HG02852 (cell line): ENCODE measurements at regions not wholly inside any gene's neighbourhood (a gene's known extent, or its start where the extent isn't known, plus 50 kb on each side); places are given as distances from the start of the nearest gene placed in this dataset.

ENCODE experiments used
- ATAC-seq: cut with Tn5 transposase; IDR thresholded peaks from one replicate; pipeline ENCODE4 v1.9.1; 2021; ENCODE audit warnings: mild to moderate bottlenecking, moderate library complexity; ENCODE audit not compliant: unreplicated experiment

DNA sequence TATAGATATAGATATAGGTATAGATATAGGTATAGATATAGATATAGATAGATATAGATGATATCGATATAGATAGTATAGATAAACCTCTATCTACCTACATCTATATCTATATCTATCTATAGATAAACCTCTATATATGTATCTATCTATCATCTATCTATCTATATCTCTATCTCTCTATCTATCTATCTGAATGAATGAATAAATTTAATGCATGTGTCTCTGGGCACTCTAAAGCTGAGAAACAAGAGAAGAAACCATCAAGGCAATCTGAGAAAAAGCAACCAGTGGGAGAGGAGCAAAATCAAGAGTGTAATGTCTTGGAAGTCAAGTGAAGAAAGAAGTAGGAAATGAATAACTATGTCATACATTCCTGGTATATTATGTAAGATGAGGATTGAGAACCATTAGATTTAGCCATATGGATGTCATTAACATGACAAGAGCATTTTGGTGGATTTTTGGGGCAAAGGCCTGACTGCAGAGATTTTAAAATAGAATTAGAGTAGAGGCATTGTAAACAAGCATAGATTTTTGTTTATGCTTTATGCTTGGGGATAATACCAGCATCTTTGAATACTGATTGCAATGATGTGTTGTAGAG, 1262.7 kb upstream of the MIR17HG start:
- ATAC-seq = no peak

GRCh38 chr13:90089051-90089450, 1258.4 kb upstream of the MIR17HG start:
- ATAC-seq = no peak

DNA sequence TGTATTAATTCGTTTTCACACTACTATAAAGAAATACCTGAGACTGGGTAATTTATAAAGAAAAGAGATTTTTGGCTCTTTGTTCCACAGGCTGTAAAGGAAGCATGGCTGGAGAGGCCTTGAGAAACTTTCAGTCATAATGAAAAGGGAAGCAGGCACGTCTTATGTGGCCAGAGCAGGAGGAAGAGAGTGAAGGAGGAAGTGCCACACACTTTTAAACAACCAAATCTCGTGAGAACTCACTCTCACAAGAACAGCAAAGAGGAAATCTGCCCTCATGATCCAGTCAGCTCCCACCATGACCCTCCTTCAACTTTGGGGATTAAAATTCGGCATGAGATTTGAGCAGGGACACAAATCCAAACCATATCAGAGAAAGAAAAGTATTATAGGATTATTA, 1255.9 kb upstream of the MIR17HG start:
- no peak for ATAC-seq

GRCh38 chr13:90094357-90094756, 1253.1 kb upstream of the MIR17HG start:
- no peak for ATAC-seq

GRCh38 chr13:90098577-90098976, 1248.9 kb upstream of the MIR17HG start:
- no peak for ATAC-seq

- no peak for ATAC-seq
Measured at GRCh38 chr13:90099847-90100246, 1247.6 kb upstream of the MIR17HG start.

DNA sequence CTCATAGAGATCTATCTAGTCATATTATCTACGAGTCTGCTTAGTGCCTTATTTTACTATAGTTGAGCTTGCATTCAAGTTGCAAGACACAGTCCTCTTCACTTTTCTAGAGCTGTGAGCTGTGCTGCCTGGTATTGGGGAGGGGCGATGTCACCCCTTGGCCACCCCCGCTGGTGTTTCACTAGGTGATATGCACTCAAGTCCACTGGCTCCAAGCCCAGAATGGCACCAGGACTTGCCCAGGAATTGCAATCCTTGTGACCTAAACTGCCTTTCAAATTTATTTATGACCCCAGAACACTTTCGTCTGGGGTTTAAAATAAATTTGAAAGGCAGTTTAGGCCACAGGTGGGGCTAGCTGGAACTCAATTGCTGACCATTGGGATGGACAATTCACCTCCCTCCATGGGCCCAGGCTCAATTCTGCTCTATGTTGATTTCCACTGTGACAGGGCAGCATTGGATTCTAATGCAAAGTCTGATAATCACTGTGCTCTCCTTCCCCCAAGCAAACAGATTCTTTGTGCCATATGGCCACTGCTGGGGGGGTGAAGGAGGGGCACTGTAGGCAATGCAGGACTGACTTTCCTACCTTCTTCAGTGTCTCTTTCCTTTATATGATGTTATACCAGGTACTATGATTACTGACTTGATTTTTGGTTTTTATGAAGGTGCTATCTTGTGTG, 1244.2 kb upstream of the MIR17HG start:
- ATAC-seq = no peak

GRCh38 chr13:90104764-90105163, 1242.7 kb upstream of the MIR17HG start:
- no peak for ATAC-seq

DNA sequence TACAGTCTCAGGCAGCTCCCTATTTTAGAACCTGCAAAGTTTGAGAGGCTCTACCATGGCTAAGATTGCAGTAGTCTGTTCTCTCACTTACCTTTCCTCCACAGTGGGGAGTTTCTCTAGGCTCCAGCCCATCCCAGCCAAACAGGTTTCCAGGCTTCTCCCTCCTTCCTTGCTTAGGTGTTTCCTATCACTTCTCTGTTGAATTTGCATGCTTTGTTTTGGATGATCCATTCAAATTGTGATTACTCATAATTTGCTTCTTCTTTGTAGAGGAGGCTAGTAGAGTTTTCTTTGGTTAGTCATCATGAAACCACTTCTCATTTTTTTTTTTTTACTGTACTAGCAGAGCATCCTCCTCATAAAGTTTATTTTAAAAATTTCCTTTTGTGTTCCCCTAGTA, 1242.2 kb upstream of the MIR17HG start:
- ATAC-seq = no peak

- no peak for ATAC-seq
Measured at GRCh38 chr13:90105849-90106496, 1241.5 kb upstream of the MIR17HG start.

DNA sequence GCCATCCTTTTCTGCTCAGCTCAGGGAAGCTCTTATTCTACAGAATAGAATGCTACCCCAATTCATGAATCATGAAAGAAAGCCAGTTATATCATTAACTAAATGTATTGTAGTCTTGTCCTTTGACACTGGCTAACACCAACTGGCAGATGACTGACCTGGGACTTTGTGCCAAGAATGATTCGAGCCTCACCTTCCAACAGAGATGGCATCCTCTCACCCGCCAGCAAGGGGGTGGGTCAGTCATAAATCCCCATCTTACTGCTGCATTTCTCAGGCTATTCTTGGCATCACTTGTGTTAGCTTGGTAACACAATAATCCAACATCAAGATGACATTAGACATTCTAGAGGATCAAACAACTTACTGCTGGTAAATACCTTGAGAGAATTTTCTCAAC, 1239.8 kb upstream of the MIR17HG start:
- ATAC-seq = no peak

DNA sequence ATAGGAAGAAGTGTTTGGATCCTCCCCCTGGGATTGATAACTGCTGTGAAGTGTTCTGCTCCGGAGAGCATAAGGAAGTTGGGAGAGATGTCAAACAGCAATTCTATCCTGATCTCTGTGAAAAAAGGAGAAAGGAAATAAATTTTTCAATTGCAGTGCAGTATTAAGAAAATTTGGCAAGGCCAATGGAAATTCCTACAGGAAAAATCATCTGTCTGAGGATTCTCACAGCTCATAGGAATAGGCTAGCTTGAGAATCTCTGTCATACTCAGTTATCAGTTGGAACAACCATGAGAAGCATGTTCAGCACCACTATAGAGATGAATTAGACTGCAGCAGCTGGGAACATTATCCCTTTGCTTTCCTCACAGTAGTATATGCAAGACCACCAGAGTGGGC, 1238.9 kb upstream of the MIR17HG start:
- no peak for ATAC-seq

DNA sequence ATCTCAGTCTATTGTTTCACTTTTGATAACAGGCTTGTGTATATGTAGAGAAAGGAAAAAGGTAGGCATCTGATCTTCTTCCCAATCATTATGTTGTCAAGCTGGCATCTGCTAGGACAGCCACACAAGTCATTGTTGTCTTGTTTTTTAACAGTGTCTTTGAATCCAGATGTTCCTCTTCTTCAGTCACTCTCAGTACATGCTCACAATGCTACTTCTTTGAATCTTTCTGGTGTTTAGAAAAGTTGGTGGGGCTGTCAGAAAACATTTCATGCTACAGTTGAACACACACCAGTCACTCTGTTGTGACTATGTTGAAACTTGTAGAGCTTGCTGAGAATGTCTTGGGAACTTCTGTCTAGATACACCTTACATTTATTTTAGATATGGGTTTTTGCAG, 1231.4 kb upstream of the MIR17HG start:
- no peak for ATAC-seq

DNA sequence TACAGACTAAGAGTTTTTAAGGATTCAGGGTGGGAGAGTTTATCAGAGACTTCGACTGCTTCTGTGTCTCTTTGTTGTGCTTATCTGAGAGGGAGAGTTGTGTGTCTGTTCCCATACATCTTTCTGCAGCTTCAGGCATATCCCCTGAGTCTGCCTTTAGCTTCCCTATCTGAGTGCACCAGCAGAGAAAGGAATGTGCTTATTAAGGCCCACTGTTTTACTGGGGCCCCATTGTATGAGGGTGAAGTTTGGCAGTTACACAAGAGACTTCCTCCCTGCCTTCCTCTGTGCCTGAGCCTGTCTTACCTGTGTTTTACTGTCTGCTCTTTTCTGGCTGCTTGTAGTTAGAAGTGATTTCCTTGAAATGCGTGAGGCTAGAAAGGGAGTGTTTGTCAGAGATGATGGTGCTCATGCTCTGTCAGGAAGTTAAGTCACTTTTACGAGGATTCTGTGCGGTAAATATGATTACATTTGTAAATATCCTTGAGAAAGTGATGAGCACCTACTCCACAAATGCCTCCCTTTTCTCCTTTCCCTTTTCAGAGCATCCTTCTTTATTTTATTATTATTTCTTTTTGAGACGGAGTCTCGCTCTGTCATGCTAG, 1228.9 kb upstream of the MIR17HG start:
- ATAC-seq = no peak

DNA sequence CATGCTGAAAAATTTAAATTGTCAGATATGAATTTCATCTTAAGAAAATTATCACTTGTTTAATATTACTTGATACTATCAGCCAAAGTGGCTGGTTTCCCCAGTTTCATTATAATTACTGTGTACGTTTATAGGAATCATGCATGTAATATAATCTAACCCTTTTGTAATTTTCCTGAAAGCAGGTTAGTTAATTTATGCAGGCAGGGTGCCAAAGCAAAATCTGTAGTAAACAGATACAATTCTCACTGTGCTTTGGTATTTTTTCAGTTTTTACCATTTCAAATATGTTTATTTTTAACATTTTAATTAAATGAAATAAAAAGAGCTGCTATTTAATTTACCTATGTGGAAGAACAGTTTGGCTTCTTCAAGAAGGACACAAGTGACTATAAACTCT, 1227.5 kb upstream of the MIR17HG start:
- ATAC-seq = no peak

DNA sequence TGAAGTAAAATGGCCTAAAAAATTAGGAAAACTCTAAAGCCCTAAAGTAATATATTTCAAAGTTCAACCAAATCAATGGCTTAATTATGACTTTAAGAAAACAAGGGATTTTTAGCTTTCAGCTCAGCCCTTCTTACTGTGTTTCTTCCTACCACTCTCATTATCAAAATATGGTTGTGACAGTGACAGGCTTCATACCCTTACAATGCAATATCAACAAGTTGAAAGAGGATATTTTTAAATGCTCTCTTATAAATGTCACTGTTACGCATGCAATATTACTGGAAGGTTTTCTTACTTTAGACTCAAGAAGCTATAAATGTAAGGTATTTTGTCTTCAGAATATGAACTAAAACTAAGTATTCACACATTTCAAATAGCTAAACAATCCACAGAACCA, 1225.7 kb upstream of the MIR17HG start:
- no peak for ATAC-seq

GRCh38 chr13:90122531-90122930, 1225.0 kb upstream of the MIR17HG start:
- ATAC-seq = no peak

DNA sequence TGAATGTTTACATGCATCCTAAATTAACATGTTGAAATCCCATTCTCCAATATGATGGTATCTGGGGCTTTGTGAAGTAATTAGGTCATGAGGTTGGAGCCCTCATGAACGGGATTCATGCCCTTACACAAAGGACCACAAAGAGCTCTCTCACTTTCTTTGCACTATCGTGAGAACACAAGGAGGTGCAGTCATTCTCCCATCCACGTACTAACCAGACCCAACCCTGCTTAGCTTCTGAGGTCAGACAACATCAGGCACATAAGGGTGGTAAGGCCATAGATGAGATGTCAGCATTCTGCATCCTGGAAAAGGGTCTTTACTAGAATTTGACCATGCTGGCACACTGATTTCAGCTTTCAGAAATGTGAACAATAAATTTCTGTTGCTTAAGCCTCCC, 1211.9 kb upstream of the MIR17HG start:
- ATAC-seq = no peak

DNA sequence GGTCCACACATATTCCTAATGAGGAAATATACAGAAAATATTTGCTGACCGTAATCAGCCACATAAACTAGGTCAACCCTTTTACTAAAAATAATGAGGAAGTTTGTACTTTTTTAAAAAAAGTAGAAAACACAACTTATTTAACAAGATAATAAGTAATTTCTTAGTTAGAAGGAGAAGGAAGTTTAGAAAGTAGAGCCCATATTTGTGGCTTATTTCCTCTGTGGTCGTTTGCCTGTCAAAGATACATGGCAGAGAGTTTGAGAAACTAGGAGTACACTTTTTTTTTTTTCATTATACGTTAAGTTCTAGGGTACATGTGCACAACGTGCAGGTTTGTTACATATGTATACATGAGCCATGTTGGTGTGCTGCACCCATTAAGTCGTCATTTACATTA, 1205.2 kb upstream of the MIR17HG start:
- ATAC-seq = no peak

DNA sequence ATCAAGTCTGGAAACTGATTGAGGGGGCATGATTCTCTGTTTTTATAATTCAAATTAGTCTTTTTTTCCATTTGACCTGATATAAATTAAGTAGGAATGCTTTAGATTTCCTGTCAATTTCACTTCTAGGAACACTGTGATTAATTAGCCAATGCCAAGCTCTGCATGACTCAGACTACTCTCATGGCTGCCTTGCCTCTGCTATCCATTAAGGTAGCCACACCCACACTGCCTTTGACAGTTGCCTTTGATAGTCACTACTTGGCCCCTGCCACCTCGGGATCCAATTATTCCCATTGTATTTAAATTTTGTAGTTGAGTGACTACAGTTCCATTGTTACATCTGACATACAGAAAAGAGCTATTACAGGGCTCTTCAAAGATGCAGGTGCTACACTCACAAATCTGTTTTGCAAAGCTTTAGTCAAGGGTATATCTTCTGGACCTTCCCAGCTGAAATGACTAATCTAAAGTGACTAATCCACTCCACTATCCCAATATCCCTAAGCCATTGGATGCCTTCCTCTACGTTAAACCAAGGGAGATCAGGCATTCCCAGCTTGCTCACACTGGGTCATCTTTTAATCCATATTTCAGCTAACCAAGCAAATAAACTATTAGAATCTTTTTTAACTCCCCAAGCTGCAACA, 1193.1 kb upstream of the MIR17HG start:
- no peak for ATAC-seq

DNA sequence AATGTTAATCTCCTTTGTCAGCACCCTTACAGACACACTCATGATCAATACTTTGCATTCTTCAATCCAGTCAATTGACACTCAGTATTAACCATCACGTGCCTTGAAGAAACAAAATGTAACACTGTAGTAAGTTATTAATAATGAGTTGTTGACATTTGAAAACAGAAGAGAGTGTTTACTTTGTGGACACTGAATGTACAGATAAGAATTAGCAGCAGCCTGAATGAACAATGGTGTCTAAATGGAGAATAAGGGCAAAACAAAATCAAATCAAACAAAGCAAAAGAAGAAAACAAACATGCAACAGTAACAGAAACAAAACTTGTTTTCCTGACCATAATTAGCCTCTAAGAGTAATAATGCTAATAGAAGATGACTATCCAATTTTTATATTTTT, 1191.1 kb upstream of the MIR17HG start:
- ATAC-seq = no peak

DNA sequence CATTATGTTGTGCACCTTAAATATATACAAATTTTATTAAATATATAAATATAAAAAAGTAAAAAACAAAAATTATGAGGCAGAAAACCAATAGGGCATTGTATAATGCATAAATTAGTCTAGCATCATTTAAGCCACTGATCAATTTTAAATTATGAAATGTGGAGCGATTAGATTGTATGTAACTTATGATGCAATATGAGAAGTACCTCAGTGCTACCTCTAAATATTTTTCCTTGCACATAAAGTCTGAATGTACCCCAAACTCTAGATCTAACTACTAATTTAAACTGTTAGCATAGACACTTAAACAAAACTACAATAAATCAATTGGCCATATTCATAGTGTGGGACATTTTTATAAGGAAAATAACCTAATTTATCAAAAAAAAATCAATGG, 1178.5 kb upstream of the MIR17HG start:
- ATAC-seq = no peak
